Gastroesophageal sphincter (tissue), 3 donors: ENCODE measurements at regions not wholly inside any gene's neighbourhood (a gene's known extent, or its start where the extent isn't known, plus 50 kb on each side); places are given as distances from the start of the nearest gene placed in this dataset.

ENCODE experiments used
- CTCF ChIP-seq, 4 experiments: fragments of 200-600 bp in 2 of 4; fragments of 450-650 bp in 2 of 4; sonication (generic) in 1 of 4; IDR thresholded peaks; one replicate each; pipeline ENCODE4 v1.5.1; 2017 to 2019; ENCODE audit warnings: antibody characterized with exemption in 4 of 4, mild to moderate bottlenecking in 2 of 4, moderate library complexity in 2 of 4
- EP300 ChIP-seq: sonication (generic); formaldehyde crosslinking; IDR thresholded peaks from one replicate; pipeline ENCODE4 v1.6.1; 2017; ENCODE audit warnings: antibody characterized with exemption, mild to moderate bottlenecking
- POLR2A ChIP-seq, 2 donors: fragments of 450-650 bp; IDR thresholded peaks; one replicate each; pipeline ENCODE4 v1.6.1; 2017; ENCODE audit warnings: antibody characterized with exemption in 2 of 2, mild to moderate bottlenecking in 2 of 2, moderate library complexity in 1 of 2

GRCh38 chr7:119758254-119758653 is 514.7 kb upstream of the KCND2 start:
- TF ChIP-seq EP300 (no peak), CTCF (IDR thresholded peaks at IDR 0.05) (no peak), POLR2A (IDR thresholded peaks at IDR 0.05) (no peak)
